KMS-11 (cell line): ENCODE measurements at regions not wholly inside any gene's neighbourhood (a gene's known extent, or its start where the extent isn't known, plus 50 kb on each side); places are given as distances from the start of the nearest gene placed in this dataset.

ENCODE experiments used
- H2AFZ ChIP-seq: fragments of 200-600 bp; sonication (generic); 2 replicates; pipeline ENCODE4 v1.6.1; 2016; ENCODE audit warnings: antibody characterized with exemption, mixed run types, low read depth
- H3K27ac ChIP-seq: fragments of 200-600 bp; sonication (generic); 2 replicates; pipeline ENCODE4 v1.6.1; 2016; ENCODE audit warnings: mild to moderate bottlenecking, mixed run types
- H3K27me3 ChIP-seq: fragments of 200-600 bp; sonication (generic); 2 replicates; pipeline ENCODE4 v1.6.1; 2017; ENCODE audit warnings: mild to moderate bottlenecking, low read depth, mixed run types, moderate library complexity; ENCODE audit not compliant: insufficient read depth
- H3K36me3 ChIP-seq: fragments of 200-600 bp; sonication (generic); 2 replicates; pipeline ENCODE4 v1.6.1; 2017; ENCODE audit warnings: mild to moderate bottlenecking, mixed run types; ENCODE audit not compliant: insufficient read depth
- H3K4me1 ChIP-seq: fragments of 200-600 bp; sonication (generic); 2 replicates; pipeline ENCODE4 v1.6.1; 2016; ENCODE audit warnings: mild to moderate bottlenecking, low read depth, mixed run types; ENCODE audit not compliant: poor library complexity, severe bottlenecking
- H3K4me2 ChIP-seq: fragments of 200-600 bp; sonication (generic); 2 replicates; pipeline ENCODE4 v1.7.0; 2016; ENCODE audit warnings: mild to moderate bottlenecking, mixed run types
- H3K4me3 ChIP-seq: fragments of 200-600 bp; sonication (generic); IDR thresholded peaks from 2 replicates; pipeline ENCODE4 v1.6.1; 2017; ENCODE audit warnings: low read depth, low read length, mixed read lengths; ENCODE audit not compliant: insufficient read depth
- H3K79me2 ChIP-seq: fragments of 200-600 bp; sonication (generic); 2 replicates; pipeline ENCODE4 v1.6.1; 2016; ENCODE audit warnings: low read depth, mixed run types; ENCODE audit not compliant: insufficient read depth
- H3K9ac ChIP-seq: fragments of 200-600 bp; sonication (generic); 2 replicates; pipeline ENCODE4 v1.6.1; 2016; ENCODE audit warnings: mild to moderate bottlenecking, mixed run types
- H4K20me1 ChIP-seq: fragments of 200-600 bp; sonication (generic); 2 replicates; pipeline ENCODE4 v1.6.1; 2016; ENCODE audit warnings: mild to moderate bottlenecking, mixed run types; ENCODE audit not compliant: insufficient read depth
- TF ChIP-seq, protein P1 (sequence below): fragments of 200-600 bp; sonication (generic); conservative IDR thresholded peaks from 2 replicates; pipeline ENCODE4 v1.6.1; 2017; ENCODE audit warnings: low read depth, mild to moderate bottlenecking, antibody characterized with exemption, low read length, moderate library complexity, mixed read lengths

DNA sequence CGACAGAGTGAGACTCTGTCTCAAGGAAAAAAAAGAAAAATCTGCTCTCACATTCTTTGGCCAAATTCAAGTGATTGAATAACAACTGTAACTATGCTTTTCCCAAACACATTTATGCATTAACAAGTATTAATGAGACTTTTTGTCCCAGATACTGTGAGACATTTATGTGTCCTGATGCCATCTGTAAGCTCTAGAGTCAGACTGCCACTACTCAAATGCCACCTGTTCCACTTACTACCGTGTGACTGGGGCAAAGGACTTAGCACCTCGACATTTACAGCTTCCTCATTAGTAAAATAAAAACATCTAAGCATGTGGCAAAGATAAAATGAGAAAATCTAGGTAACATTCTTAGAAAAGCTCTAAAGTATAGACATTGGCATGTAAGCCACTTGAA is 178.1 kb upstream of the MARCKS start:
- Histone ChIP-seq H3K27ac (no peak overlapping the region), H3K9ac (no peak overlapping the region), H3K36me3 (no peaks in the 10 kb centered on the region), H3K79me2 (no peaks in the 10 kb centered on the region), H3K4me3 (no peak overlapping the region), H4K20me1 (no peaks in the 10 kb centered on the region), H3K4me1 (no peaks in the 10 kb centered on the region), H3K4me2 (no peak overlapping the region), H2AFZ (no peak overlapping the region), H3K27me3 (no peaks in the 10 kb centered on the region)
- TF ChIP-seq, protein P1, sequence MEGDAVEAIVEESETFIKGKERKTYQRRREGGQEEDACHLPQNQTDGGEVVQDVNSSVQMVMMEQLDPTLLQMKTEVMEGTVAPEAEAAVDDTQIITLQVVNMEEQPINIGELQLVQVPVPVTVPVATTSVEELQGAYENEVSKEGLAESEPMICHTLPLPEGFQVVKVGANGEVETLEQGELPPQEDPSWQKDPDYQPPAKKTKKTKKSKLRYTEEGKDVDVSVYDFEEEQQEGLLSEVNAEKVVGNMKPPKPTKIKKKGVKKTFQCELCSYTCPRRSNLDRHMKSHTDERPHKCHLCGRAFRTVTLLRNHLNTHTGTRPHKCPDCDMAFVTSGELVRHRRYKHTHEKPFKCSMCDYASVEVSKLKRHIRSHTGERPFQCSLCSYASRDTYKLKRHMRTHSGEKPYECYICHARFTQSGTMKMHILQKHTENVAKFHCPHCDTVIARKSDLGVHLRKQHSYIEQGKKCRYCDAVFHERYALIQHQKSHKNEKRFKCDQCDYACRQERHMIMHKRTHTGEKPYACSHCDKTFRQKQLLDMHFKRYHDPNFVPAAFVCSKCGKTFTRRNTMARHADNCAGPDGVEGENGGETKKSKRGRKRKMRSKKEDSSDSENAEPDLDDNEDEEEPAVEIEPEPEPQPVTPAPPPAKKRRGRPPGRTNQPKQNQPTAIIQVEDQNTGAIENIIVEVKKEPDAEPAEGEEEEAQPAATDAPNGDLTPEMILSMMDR, result no peak

DNA sequence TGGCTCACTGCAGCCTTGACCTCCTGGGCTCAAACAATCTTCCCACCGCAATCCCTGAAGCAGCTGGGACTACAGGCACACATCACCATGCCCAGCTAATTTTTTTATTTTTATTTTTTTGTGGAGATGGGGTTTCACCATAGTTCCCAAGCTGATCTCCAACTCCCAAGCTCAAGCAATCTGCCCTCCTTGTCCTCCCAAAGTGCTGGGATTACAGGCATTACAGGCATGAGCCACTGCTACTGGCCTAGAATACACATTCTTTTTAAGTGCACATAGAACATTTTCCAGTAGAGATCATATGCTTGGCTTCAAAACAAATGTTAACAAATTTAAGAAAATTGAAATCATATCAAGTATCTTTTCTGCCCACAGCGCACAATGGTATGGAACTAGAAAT is 176.8 kb upstream of the MARCKS start:
- Histone ChIP-seq H2AFZ (no peak overlapping the region), H3K9ac (no peak overlapping the region), H3K36me3 (no peaks in the 10 kb centered on the region), H3K4me3 (no peak overlapping the region), H3K27me3 (no peaks in the 10 kb centered on the region), H3K79me2 (no peaks in the 10 kb centered on the region), H3K4me1 (no peaks in the 10 kb centered on the region), H4K20me1 (no peaks in the 10 kb centered on the region), H3K27ac (no peak overlapping the region), H3K4me2 (no peak overlapping the region)
- TF ChIP-seq, protein P1, result no peak

DNA sequence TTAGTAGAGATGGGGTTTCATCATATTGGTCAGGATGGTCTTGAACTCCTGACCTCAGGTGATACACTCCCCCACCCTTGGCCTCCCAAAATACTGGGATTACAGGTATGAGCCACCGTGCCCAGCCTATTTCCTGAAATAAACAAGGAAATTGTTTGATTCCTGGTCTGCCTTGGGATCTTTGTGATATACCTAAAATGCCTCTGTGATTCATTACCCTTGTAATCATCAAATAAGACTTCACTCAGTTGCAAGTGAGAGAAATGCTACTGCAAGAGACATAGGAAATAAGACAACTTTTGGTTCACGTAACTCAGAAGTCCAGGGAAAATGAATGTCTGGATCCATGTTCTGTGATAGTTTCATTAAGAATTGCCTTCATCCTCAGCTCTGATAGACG is 173.2 kb upstream of the MARCKS start:
- no peak overlapping the region for H3K9ac ChIP-seq
- H3K4me3 ChIP-seq, result no peak overlapping the region
- no peak overlapping the region for H3K4me2 ChIP-seq
- TF ChIP-seq, protein P1, result no peak
- H3K27ac ChIP-seq, result no peak overlapping the region
- H3K36me3 ChIP-seq, result no peaks in the 10 kb centered on the region
- no peaks in the 10 kb centered on the region for H3K4me1 ChIP-seq
- H3K27me3 ChIP-seq, result no peaks in the 10 kb centered on the region
- H2AFZ ChIP-seq, result no peak overlapping the region
- H4K20me1 ChIP-seq, result no peaks in the 10 kb centered on the region
- H3K79me2 ChIP-seq, result no peaks in the 10 kb centered on the region

DNA sequence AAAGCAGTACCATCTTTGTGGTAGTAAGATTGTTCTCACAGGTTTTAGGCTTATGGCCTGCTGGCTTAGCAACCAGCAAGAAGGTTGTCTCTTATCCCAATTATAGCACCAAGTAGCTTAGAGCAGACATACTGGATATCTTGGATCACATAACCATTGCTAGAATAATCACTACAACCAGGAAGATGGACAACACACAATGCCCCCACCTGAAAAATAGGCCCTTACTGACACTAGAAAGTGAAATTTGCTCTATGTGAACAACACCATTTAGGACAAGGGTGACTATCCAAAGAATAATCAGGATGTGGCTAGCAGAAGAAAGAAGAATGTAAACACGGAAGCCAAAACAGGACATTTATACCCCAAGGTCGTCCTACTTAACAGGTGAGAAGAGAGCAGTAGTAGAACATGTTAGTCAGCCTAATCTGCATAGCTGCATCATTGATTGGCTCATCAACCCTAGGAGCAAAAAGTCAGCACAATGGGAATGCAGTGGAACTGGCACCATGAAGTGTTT is 172.7 kb upstream of the MARCKS start:
- Histone ChIP-seq H3K9ac (no peak overlapping the region), H3K27ac (no peak overlapping the region), H3K4me1 (no peaks in the 10 kb centered on the region), H3K36me3 (no peaks in the 10 kb centered on the region), H3K27me3 (no peaks in the 10 kb centered on the region), H3K4me3 (no peak overlapping the region), H3K79me2 (no peaks in the 10 kb centered on the region), H2AFZ (no peak overlapping the region), H3K4me2 (no peak overlapping the region), H4K20me1 (no peaks in the 10 kb centered on the region)
- TF ChIP-seq, protein P1, result no peak
